Mesendoderm (in vitro differentiated cells): ENCODE measurements at regions not wholly inside any gene's neighbourhood (a gene's known extent, or its start where the extent isn't known, plus 50 kb on each side); places are given as distances from the start of the nearest gene placed in this dataset.

Source experiments
- DNase-seq: peaks from one replicate; pipeline ENCODE4 v3.0.0; 2013
- H2AK5ac ChIP-seq: 2 replicates; pipeline ENCODE4 v1.6.1; 2013; ENCODE audit warnings: low read length, inconsistent platforms
- H2BK120ac ChIP-seq: 2 replicates; pipeline ENCODE4 v1.6.1; 2013; ENCODE audit warnings: low read depth, mild to moderate bottlenecking, low read length, moderate library complexity, mixed read lengths
- H2BK15ac ChIP-seq: replicated peaks from 2 replicates; pipeline ENCODE4 v1.6.1; 2013; ENCODE audit warnings: low read depth, mild to moderate bottlenecking, moderate library complexity
- H2BK5ac ChIP-seq: 2 replicates; pipeline ENCODE4 v1.6.1; 2013; ENCODE audit warnings: low read length, inconsistent platforms
- H3K18ac ChIP-seq: 2 replicates; pipeline ENCODE4 v1.6.1; 2013; ENCODE audit warnings: mild to moderate bottlenecking, low read length, mixed read lengths
- H3K23ac ChIP-seq: one replicate; pipeline ENCODE4 v1.6.1; 2013; ENCODE audit warnings: low read length
- H3K27ac ChIP-seq: 2 replicates; pipeline ENCODE4 v1.5.1; 2013; ENCODE audit warnings: low read depth, mild to moderate bottlenecking, inconsistent platforms, low read length, moderate library complexity
- H3K27me3 ChIP-seq: 2 replicates; pipeline ENCODE4 v1.6.1; 2013; ENCODE audit warnings: low read length, control low read depth, mild to moderate bottlenecking, inconsistent platforms; ENCODE audit not compliant: insufficient read depth, poor library complexity
- H3K36me3 ChIP-seq: 2 replicates; pipeline ENCODE4 v1.6.1; 2013; ENCODE audit warnings: low read length, inconsistent platforms; ENCODE audit not compliant: control insufficient read depth, insufficient read depth
- H3K4ac ChIP-seq: one replicate; pipeline ENCODE4 v1.6.1; 2013; ENCODE audit warnings: low read depth, mild to moderate bottlenecking, low read length, moderate library complexity
- H3K4me1 ChIP-seq: 2 replicates; pipeline ENCODE4 v1.6.1; 2013; ENCODE audit warnings: low read depth, low read length, inconsistent platforms; ENCODE audit not compliant: control insufficient read depth
- H3K4me2 ChIP-seq: 2 replicates; pipeline ENCODE4 v1.6.1; 2013; ENCODE audit warnings: low read length
- H3K4me3 ChIP-seq: 2 replicates; pipeline ENCODE4 v1.5.1; 2013; ENCODE audit warnings: mild to moderate bottlenecking, low read length
- H3K56ac ChIP-seq: one replicate; pipeline ENCODE4 v1.6.1; 2013; ENCODE audit warnings: low read length
- H3K79me1 ChIP-seq: 2 replicates; pipeline ENCODE4 v1.6.1; 2013; ENCODE audit warnings: low read length, inconsistent platforms
- H3K79me2 ChIP-seq: 2 replicates; pipeline ENCODE4 v1.6.1; 2013; ENCODE audit warnings: mild to moderate bottlenecking, low read length; ENCODE audit not compliant: control insufficient read depth, insufficient read depth
- H3K9ac ChIP-seq: 2 replicates; pipeline ENCODE4 v1.6.1; 2013; ENCODE audit warnings: low read length, inconsistent platforms
- H4K5ac ChIP-seq: one replicate; pipeline ENCODE4 v1.6.1; 2013; ENCODE audit warnings: low read length
- H4K8ac ChIP-seq: one replicate; pipeline ENCODE4 v1.6.1; 2013; ENCODE audit warnings: low read depth, mild to moderate bottlenecking, control low read depth, low read length, moderate library complexity
- WGBS: extraction: QIAGEN DNeasy Blood & Tissue Kit; methylation state at CpG from one replicate; pipeline ENCODE4 v1.1.7; 2013; ENCODE audit warnings: low lambda C conversion rate, missing lambda C conversion rate; ENCODE audit not compliant: insufficient coverage; ENCODE audit errors: extremely low coverage; 5-methylcytosine and 5-hydroxymethylcytosine counted together

GRCh38 chr18:78418379-78418778 is 561.2 kb upstream of the SALL3 start:
- Histone ChIP-seq H2AK5ac (no peak overlapping the region), H3K79me2 (no peaks in the 10 kb centered on the region), H2BK120ac (no peak overlapping the region), H2BK15ac (no peak overlapping the region), H3K79me1 (no peaks in the 10 kb centered on the region), H3K56ac (no peak overlapping the region), H3K18ac (no peak overlapping the region), H3K36me3 (no peaks in the 10 kb centered on the region), H3K9ac (no peak overlapping the region), H2BK5ac (no peak overlapping the region), H3K27me3 (no peaks in the 10 kb centered on the region), H3K4ac (no peak overlapping the region), H3K4me3 (no peak overlapping the region), H3K4me2 (no peak overlapping the region), H3K23ac (no peak overlapping the region), H4K8ac (no peak overlapping the region), H3K4me1 (no peaks in the 10 kb centered on the region), H4K5ac (no peak overlapping the region), H3K27ac (no peak overlapping the region)
- DNase-seq: no peak
- no CpG with 5 or more reads among the region's 7 CpGs for WGBS

- H3K79me2 ChIP-seq: no peaks in the 10 kb centered on the region
- no peak overlapping the region for H3K56ac ChIP-seq
- H3K4ac ChIP-seq: no peak overlapping the region
- no peaks in the 10 kb centered on the region for H3K27me3 ChIP-seq
- no peak overlapping the region for H4K8ac ChIP-seq
- H3K27ac ChIP-seq: no peak overlapping the region
- no peak overlapping the region for H2BK15ac ChIP-seq
- H3K9ac ChIP-seq: no peak overlapping the region
- no CpG with 5 or more reads among the region's 7 CpGs for WGBS
- no peak overlapping the region for H3K4me2 ChIP-seq
- H3K4me3 ChIP-seq: no peak overlapping the region
- no peak overlapping the region for H4K5ac ChIP-seq
- no peak overlapping the region for H2BK120ac ChIP-seq
- no peaks in the 10 kb centered on the region for H3K4me1 ChIP-seq
- H2AK5ac ChIP-seq: no peak overlapping the region
- H3K36me3 ChIP-seq: no peaks in the 10 kb centered on the region
- DNase-seq: no peak
- H2BK5ac ChIP-seq: no peak overlapping the region
- H3K79me1 ChIP-seq: no peaks in the 10 kb centered on the region
- no peak overlapping the region for H3K18ac ChIP-seq
- no peak overlapping the region for H3K23ac ChIP-seq
Measured at GRCh38 chr18:78419171-78419570, 560.4 kb upstream of the SALL3 start.

GRCh38 chr18:78420116-78420515 is 559.5 kb upstream of the SALL3 start:
- Histone ChIP-seq H3K9ac (no peak overlapping the region), H2BK5ac (no peak overlapping the region), H3K4me3 (no peak overlapping the region), H3K4ac (no peak overlapping the region), H3K79me2 (no peaks in the 10 kb centered on the region), H3K4me1 (no peaks in the 10 kb centered on the region), H3K36me3 (no peaks in the 10 kb centered on the region), H2AK5ac (no peak overlapping the region), H3K4me2 (no peak overlapping the region), H4K5ac (no peak overlapping the region), H3K27me3 (no peaks in the 10 kb centered on the region), H4K8ac (no peak overlapping the region), H2BK120ac (no peak overlapping the region), H3K18ac (no peak overlapping the region), H3K79me1 (no peaks in the 10 kb centered on the region), H3K27ac (no peak overlapping the region), H3K23ac (no peak overlapping the region), H3K56ac (no peak overlapping the region), H2BK15ac (no peak overlapping the region)
- WGBS: no CpG with 5 or more reads among the region's 10 CpGs
- DNase-seq: no peak

GRCh38 chr18:78421392-78421791 is 558.2 kb upstream of the SALL3 start:
- no peak for DNase-seq
- no peaks in the 10 kb centered on the region for H3K36me3 ChIP-seq
- no peak overlapping the region for H3K9ac ChIP-seq
- H2BK5ac ChIP-seq: no peak overlapping the region
- H2BK120ac ChIP-seq: no peak overlapping the region
- H3K4me1 ChIP-seq: no peaks in the 10 kb centered on the region
- H3K27me3 ChIP-seq: no peaks in the 10 kb centered on the region
- no peaks in the 10 kb centered on the region for H3K79me1 ChIP-seq
- H3K4me2 ChIP-seq: no peak overlapping the region
- no peak overlapping the region for H4K5ac ChIP-seq
- H3K18ac ChIP-seq: no peak overlapping the region
- no peak overlapping the region for H3K4ac ChIP-seq
- WGBS: no CpG with 5 or more reads among the region's 1 CpG
- H2AK5ac ChIP-seq: no peak overlapping the region
- no peak overlapping the region for H2BK15ac ChIP-seq
- no peaks in the 10 kb centered on the region for H3K79me2 ChIP-seq
- H3K56ac ChIP-seq: no peak overlapping the region
- H4K8ac ChIP-seq: no peak overlapping the region
- H3K4me3 ChIP-seq: no peak overlapping the region
- no peak overlapping the region for H3K23ac ChIP-seq
- H3K27ac ChIP-seq: no peak overlapping the region

GRCh38 chr18:78422336-78422735 is 557.3 kb upstream of the SALL3 start:
- no peak overlapping the region for H3K23ac ChIP-seq
- no peaks in the 10 kb centered on the region for H3K27me3 ChIP-seq
- no peak overlapping the region for H4K5ac ChIP-seq
- H3K4me1 ChIP-seq: no peaks in the 10 kb centered on the region
- H3K36me3 ChIP-seq: no peaks in the 10 kb centered on the region
- no peak overlapping the region for H2BK120ac ChIP-seq
- DNase-seq: no peak
- H2AK5ac ChIP-seq: no peak overlapping the region
- no peaks in the 10 kb centered on the region for H3K79me2 ChIP-seq
- no peak overlapping the region for H2BK5ac ChIP-seq
- H3K27ac ChIP-seq: no peak overlapping the region
- no peak overlapping the region for H3K4me3 ChIP-seq
- no CpG with 5 or more reads among the region's 7 CpGs for WGBS
- H3K4ac ChIP-seq: no peak overlapping the region
- no peak overlapping the region for H3K56ac ChIP-seq
- no peak overlapping the region for H2BK15ac ChIP-seq
- no peak overlapping the region for H3K18ac ChIP-seq
- no peak overlapping the region for H3K4me2 ChIP-seq
- no peak overlapping the region for H4K8ac ChIP-seq
- no peaks in the 10 kb centered on the region for H3K79me1 ChIP-seq
- no peak overlapping the region for H3K9ac ChIP-seq

- no peak for DNase-seq
- Histone ChIP-seq H4K8ac (no peak overlapping the region), H4K5ac (no peak overlapping the region), H3K4me1 (no peaks in the 10 kb centered on the region), H2BK5ac (no peak overlapping the region), H3K79me1 (no peaks in the 10 kb centered on the region), H3K4me2 (no peak overlapping the region), H3K27ac (no peak overlapping the region), H2AK5ac (no peak overlapping the region), H3K79me2 (no peaks in the 10 kb centered on the region), H3K36me3 (no peaks in the 10 kb centered on the region), H2BK120ac (no peak overlapping the region), H2BK15ac (no peak overlapping the region), H3K9ac (no peak overlapping the region), H3K4me3 (no peak overlapping the region), H3K23ac (no peak overlapping the region), H3K4ac (no peak overlapping the region), H3K18ac (no peak overlapping the region), H3K27me3 (no peaks in the 10 kb centered on the region), H3K56ac (no peak overlapping the region)
- no CpG with 5 or more reads among the region's 12 CpGs for WGBS
Measured at GRCh38 chr18:78423811-78424210, 555.8 kb upstream of the SALL3 start.
